Stimulated activated CD4-positive, alpha-beta T cell treated with anti-CD3 and anti-CD28 coated beads, Interleukin-1b, Interleukin-23, amount 100 ng/mL, for 24 hours (primary cell): ENCODE measurements at regions not wholly inside any gene's neighbourhood (a gene's known extent, or its start where the extent isn't known, plus 50 kb on each side); places are given as distances from the start of the nearest gene placed in this dataset.

Source experiments
- DNase-seq, 4 experiments: peaks; one replicate each; pipeline ENCODE4 v3.0.0-alpha.2; 2020; ENCODE audit warnings: low read depth in 4 of 4, low spot score in 1 of 4

DNA sequence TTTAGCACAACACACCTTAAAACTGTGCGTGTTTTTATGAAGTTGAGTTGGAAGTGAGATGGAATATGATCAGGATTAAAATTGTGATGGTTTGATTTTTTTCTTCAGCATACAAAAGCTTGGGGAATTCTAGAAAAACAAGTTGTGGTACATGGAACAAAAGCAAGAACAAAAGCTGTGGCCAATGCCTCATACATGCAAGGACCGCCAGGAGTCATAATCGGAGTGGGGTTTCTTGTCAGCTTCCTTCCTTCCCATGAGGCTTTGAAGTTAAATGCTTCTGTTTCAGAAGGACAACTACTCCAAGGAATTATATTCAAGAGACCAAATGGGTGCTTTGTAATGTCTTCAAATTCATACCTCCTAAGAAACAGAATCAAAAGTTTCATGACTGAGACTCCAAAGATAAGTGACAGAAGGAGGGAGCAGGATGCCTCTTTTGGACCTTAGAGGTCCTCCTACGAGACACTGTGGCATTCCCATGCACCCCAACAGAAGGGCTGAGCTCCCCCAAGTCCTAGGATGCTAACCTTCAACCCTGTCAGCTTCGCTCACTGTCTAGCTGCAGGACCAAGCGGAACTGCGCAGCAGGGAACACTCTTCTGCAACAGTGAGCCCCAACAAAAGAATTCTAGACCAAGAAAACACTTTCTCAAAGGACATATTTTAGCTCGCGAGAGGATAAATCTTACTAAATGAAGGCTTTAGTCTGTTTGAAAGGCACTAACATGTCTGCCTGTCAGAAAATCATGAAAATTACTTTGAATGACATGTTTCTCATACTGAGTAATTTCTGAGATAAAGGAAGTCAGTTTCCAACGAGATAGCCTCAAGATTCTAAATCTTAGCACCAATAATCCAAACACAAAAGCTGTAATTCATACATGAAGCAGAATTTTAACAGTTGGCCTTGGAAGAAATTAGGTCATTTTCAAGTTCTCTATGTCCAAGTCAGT is 108.5 kb upstream of the NHSL1 start:
- no peak for DNase-seq

DNA sequence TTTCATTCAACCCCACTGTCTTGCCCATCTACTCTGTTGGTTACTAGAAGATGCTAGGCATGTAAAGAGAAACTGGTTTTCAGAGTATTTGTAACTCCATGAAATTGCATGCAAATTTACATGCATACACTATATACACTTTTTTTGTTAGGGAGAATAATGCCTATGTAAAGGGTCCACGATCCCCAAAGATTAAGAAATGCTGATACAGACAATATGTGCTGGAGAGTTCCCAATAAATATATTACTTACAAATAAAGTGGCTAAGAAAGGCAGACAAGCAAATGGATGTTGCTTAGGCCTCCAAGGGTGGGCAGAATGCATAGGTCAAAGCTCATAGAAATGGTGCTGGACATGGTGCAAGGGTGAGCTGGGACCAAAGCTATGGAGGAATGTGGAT is 109.6 kb upstream of the NHSL1 start:
- no peak for DNase-seq

DNA sequence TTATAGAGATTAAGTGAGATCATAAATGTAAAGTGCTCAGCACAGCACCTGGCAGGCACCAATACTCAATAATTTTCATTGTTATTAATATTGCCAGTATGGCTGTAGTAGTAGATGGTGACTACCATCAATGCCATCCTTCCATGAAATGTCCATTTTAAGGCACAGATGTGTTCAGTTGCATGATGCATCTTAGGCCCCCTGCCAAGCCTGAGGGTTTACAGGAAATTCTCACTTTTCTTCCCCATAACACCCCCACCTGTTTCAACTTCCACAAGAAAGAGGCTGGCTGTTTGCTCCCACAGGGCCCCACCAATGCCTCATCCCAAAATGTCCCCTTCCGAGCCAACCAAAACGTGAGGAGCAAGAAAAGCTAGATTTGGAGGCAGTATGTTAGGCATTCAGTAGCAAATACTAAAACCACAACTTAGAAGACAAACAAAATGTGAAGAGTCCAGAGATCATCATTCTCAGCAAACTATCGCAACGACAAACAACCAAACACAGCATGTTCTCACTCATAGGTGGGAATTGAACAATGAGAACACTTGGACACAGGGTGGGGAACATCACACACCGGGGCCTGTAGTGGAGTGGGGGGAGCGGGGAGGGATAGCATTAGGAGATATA is 110.6 kb upstream of the NHSL1 start:
- no peak for DNase-seq

DNA sequence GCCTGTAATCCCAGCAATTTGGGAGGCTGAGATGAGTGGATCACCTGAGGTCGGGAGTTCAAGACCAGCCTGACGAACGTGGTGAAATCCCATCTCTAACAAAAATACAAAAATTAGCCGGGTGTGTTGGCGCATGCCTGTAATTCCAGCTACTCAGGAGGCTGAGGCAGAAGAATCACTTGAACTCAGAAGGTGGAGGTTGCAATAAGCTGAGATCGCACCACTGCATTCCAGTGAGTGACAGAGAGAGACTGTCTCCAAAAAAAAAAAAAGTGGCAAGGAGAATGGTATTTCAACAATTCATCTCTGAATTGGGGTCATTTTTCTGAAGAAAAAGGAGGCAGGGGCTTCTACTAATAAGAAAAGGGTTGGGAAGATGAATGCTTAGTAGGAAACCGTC is 111.5 kb upstream of the NHSL1 start:
- no peak for DNase-seq

DNA sequence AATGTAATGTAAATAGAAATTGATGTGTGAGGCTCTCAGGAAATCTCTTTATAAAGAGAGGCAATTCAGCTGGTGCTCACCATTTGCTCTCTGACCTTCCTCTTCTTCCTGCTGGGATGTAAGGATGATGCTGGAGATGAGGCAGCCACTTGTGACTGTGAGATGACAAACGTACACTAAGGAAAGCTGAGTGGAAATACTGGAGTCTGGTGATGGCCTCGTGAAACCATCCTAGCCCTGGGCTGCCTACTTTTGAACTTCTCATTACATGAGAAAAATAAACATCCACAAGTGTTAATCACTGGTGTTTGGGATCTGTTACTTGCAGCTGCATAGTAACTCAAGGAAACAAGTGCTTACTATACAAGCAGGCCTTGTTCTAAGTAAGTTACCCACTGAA is 114.9 kb upstream of the NHSL1 start:
- no peak for DNase-seq

DNA sequence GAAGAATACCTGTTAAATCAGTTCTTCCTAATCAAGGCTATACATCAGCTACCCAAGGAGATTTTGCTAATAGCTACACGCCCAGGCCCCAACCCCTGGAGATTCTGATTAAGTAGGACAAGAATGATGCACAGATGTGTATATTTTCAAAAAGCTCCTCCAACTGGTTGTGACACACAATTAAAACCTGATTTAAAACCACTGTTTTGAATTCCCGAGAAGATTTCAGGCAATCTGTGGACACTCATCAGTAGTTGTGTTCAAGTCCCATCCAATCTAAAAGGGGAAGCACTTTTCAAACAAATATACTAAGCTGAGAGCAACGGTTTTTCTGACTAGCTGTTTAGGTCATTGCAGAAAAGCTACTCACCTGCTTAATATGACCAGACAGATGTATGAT is 118.9 kb upstream of the NHSL1 start:
- DNase-seq: no peak

DNA sequence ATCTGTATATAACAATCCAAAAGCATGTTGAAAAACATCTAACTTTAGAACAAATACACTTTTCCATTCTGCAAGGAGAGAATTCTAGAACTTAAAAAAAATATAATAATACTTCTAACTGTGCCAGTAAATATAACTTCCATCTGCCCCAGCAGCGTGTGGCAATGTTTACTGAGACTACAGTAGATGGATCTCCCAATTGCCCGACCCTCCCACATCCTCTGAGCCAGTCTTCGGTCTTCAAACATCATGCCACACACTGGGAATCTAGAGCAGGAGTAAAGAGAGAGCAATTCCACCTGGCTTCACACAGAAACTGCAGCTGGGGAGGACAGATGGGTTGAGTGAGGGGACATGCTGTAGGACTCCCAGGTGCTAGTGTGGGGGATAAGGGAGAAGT is 121.3 kb upstream of the NHSL1 start:
- DNase-seq: no peak

DNA sequence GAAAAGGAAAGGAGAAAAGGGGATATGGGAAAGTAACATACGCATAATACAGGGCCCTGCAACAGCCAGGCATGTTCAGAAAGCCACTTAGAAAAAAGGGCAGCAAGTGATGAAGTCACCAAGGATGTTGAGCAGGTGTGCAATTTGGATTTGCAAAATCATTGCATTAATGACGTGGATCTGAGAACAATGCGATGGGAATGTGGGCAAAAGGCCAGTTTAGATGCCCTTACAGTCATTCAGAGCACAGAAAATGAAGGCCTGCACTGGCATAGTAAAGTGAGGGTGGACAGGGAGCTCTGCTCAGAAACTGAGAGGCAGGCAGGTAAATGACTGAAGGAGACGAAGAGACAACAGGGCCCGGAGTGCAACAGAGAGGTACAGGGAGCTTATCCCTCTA is 123.7 kb upstream of the NHSL1 start:
- DNase-seq: no peak

DNA sequence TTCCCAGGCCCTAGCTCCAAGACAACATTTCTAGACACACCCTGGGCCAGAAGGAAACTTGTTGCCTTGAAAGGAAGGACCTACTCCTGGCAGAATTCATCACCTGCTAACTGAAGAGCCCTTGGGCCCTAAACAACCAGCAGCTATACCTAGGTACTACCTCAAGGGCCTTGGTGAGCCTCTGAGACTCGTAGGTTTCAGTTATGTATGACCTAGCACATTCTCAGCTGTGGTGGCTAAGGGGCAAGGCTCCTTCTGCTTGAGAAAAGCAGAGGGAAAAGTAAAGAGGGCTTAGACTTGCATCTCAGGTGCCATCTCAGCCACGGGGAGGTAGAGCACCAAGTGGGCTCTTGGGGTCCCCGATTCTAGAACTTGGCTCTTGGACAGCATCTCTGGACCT is 132.3 kb upstream of the NHSL1 start:
- DNase-seq: no peak

DNA sequence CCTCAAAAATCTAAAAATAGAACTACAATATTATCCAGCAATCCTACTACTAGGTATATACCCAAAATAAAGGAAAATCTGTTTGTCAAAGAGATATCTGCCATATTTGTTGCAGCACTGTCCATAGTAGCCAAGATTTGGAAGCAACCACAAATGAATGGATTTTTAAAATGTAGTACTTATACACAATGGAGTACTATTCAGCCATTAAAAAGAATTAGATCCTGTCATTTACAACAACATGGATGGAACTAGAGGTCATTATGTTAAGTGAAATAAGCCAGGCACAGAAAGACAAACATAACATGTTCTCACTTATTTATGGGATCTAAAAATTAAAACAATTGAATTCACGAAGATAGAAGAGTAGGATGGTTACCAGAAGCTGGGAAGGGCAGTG is 135.7 kb upstream of the CCDC28A start:
- DNase-seq: no peak

DNA sequence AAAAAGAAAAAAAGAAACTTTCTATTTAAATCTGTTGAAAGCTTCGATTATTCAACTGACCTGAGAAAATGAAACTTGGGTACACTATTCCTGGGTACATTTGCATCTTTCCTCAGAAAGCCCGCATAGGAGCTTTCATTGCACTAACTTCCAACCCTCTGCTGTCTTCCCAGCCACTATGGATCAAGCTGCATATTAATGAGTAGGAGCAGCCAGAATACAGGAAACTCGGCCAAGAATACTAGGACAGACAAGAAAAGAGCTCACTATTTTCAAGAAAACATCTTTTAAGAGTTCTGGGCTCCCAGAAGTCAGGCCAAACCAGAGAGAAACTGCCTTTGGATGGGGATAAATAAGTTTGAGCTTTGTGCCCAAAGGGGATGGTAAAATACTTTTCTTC is 135.0 kb upstream of the CCDC28A start:
- DNase-seq: no peak

DNA sequence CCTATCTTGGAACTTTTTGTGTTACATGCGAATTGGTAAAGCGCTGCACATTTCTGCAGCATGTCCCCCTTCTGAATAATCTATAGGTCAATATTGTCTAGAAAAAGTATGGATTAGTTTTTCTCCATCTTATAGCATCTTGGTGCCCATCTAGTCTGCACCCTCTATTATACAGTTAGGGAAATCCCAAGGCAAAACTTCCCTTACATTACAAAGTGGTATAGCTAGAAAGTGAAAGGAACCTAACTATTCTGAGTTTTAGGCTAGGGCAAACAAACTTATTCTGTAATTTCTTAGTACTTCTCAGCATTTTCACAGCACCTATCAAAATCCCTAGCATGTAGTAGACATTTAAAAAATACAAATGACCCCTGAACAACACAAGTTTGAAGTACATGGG is 133.5 kb upstream of the CCDC28A start:
- no peak for DNase-seq

DNA sequence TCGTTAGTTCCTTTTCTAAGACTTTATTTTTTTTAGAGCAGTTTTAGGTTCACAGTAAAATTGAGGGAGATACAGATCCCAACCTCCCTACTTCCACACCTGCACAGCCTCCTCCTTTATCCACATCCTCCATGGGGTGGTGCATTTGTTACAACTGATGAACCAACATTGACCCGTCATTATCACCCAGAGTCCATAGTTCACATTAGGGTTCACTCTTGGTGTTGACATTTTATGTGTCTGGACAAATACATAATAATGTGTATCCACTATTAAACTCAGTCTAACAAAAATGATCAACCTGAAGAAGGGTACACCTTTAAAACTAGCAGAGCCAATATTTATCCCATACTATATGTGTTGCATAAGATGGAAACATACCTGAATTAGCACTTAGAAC is 130.4 kb upstream of the CCDC28A start:
- no peak for DNase-seq

DNA sequence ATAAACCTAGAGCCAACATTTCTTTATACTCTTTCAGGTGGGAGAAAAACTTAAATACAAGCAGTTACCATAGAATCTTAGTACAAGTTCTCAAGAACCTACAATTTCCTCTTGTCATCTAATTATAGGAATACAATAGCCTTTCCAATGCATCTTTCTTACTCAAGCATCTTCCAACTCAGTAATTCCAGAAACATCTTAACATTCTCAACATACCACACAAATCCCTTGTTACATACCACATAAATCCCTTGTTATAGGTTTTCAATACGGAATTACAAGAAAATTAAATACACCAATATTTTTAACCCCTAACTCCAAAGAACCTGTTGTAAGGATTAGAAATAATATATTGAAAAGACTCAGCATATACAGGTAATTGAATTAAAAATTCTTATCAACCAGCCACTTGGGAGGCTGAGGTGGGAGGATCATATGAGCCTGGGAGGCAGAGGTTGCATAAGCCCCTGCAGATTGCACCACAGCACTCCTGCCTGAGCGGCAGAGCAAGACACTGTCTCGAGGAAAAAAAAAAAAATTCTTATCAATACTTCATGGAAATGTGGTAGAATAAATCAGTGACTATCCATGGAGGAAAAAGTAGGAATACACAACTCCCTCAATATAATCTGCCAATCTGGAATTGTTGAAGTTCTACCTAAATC is 127.5 kb upstream of the CCDC28A start:
- no peak for DNase-seq

DNA sequence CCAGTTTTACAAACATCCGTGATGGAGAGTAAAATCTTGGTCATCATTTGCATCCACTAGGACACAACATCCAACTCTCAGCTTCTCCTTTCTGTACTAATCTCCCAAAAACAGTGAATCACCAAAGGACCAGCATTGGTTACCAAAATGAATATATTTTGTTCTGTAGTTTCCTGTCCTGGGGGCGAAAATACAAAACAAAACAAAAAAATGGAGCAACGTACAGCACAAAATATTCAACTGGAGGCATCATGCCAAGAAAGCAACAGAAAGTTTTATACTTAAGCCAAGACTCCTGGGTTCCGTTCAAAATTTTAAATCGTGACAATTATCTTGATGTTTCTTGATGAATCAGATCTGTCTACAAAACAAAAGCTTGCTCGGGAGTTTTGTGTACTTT is 126.6 kb upstream of the CCDC28A start:
- DNase-seq: no peak

DNA sequence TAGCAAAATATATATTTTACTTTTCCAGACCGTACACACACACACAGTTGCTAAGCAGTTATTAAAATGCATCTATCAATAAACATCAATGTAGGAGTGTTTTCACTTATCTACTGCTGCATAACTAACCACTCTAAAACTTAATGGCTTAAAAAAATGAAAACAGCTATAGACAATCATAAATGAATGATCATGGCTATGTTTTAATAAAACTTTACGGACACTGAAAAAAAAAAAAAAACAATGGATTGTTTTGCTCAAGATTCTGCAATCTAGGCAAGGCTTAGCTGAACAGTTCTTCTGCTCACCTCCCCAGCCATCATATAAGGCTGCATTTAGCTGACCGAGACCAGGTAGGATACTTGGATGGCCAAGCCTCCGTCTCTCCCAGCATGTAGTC is 125.4 kb upstream of the CCDC28A start:
- DNase-seq: no peak

DNA sequence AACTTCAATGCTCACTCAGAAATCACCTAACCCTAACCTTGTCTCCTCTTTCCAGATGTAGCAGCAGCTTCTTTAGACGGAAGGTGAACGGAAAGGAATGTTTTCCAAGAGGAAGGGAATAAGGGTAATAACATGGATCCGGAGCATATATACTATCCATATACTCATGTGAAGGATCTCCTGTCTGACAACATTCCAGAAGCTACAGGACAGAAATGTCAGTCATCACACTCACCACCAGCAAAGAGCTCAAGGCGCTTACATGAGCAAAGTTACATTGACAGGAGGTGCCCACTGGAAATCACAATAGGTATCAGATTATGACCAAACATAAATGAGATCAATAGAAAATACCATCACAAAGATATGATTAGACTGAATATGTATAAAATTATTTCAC is 122.1 kb upstream of the CCDC28A start:
- DNase-seq: no peak

DNA sequence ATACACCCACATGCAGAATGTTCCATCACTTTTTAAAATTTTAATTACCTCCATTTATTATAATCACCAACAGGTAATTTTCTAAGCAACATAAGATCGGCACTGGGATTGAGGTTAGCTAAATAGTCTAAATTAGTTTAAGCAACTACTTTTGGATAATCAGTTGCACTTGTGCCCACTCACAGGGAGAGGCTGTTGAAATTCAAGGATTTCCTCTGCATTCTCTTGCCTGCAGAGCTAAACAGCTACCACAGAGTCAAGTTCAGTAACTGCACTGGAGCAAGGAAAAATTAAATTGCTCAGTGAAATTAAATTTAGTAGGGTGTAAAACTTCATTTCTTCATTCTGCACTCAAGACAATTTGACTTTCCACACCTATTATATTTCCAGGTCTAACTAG is 120.7 kb upstream of the CCDC28A start:
- DNase-seq: no peak

DNA sequence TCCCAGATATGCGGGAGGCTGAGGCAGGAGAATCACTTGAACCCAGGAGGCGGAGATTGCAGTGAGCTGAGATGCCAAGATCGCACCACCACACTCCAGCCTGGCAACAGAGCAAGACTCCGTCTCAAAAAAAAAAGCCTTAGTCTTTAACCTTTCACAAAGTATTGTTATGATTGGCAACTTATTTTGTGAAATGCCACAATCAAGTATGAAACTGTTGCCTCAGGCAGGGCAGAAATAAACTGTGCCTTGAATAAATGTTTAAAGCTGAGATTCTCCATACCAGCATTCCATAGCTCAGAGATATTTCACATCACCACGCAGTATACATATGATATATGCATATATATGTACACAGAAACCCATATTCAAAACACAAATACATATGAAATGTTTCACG is 120.1 kb upstream of the CCDC28A start:
- DNase-seq: no peak

DNA sequence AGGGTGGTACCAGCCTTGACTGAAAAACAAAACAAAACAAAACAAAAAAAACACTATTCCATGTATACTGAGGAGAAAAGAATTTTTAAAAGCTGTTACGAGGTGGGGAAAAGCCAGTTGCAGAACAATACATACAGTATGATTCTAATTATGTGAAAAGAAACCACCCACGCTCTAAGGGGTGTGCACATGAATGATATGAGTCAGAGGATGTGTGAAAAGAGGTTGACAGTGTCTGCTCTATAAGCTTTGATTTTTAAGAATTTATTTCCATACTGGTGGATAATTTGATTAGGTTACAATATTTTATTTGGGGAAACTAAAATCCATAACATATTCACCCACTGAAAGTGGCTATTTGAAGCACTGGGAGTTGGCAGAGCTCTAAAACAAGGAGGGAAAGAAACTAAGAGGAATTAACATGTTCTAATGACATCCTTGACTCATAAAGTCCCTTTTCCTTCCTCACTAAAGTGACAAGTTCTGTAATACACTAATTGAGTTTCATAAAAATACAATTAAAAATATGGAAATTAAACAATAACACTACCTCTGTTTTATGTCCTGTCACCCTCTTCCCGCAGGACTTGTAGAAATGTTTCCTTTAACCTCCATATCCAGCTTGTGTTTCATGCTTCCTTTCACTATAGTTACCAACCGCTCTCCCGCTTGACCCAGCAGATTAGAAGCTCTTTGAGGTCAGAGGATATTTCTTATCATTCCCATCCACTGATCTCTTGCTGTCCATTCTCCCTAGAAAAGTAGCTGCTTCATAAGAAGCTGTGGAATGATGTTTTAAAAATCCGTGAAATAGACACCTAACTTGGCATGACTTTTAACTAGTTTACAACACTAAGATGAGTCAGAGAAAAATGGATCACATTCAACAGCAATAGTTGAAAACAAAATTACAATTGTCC is 118.6 kb upstream of the CCDC28A start:
- peak in 1 of 4 experiments; percentile 24 for DNase-seq

DNA sequence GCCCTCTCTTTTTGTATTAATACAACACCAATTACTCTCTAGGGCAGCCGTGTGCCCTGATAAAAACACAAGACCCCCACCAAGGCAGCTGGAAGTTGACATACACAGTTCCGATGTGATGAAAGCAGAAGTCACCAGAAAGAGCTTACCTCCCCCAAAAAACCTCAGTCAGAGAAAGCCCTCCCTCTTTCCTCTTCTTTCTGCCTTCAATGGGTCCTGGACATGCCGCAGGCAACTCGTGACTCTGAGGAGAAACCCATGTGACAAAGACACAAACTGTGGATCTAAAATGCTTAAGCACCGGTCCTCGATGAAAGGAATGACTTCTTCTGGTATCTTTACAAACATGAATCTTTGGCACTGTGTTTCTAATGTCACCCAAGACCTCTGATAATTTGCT is 117.7 kb upstream of the CCDC28A start:
- no peak for DNase-seq
